ENCODE measurements at regions not wholly inside any gene's neighbourhood (a gene's known extent, or its start where the extent isn't known, plus 50 kb on each side); places are given as distances from the start of the nearest gene placed in this dataset.

- TF ChIP-seq, protein P1, sequence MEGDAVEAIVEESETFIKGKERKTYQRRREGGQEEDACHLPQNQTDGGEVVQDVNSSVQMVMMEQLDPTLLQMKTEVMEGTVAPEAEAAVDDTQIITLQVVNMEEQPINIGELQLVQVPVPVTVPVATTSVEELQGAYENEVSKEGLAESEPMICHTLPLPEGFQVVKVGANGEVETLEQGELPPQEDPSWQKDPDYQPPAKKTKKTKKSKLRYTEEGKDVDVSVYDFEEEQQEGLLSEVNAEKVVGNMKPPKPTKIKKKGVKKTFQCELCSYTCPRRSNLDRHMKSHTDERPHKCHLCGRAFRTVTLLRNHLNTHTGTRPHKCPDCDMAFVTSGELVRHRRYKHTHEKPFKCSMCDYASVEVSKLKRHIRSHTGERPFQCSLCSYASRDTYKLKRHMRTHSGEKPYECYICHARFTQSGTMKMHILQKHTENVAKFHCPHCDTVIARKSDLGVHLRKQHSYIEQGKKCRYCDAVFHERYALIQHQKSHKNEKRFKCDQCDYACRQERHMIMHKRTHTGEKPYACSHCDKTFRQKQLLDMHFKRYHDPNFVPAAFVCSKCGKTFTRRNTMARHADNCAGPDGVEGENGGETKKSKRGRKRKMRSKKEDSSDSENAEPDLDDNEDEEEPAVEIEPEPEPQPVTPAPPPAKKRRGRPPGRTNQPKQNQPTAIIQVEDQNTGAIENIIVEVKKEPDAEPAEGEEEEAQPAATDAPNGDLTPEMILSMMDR (conservative IDR thresholded peaks at IDR 0.05; ENCODE audit: low read depth, low read length): no peak
- TF ChIP-seq EZH2phosphoT487 (IDR thresholded peaks at IDR 0.05; ENCODE audit: borderline replicate concordance, low read length): no peak
- no peak for TF ChIP-seq EZH2 (IDR thresholded peaks at IDR 0.05; ENCODE audit: low read length, unreplicated experiment)
- Histone ChIP-seq H3K9ac (ENCODE audit: low read length) (no peak overlapping the region), H4K20me1 (ENCODE audit: low read length) (no peaks in the 10 kb centered on the region), H3K36me3 (ENCODE audit: low read depth, low read length) (no peaks in the 10 kb centered on the region), H2AFZ (ENCODE audit: low read length) (peak overlapping the region; percentile 12; the same call in 1 of the 2 replicates), H3K27me3 (ENCODE audit: low read length) (peaks cover 31% of the 10 kb centered on the region), H3K79me2 (ENCODE audit: low read length) (no peaks in the 10 kb centered on the region), H3K27ac (ENCODE audit: low read length) (no peak overlapping the region), H3K9me3 (ENCODE audit: low read length) (no peaks in the 10 kb centered on the region), H3K4me2 (ENCODE audit: low read length) (no peak overlapping the region), H3F3A (ENCODE audit: low read length, unreplicated experiment) (no peaks in the 10 kb centered on the region), H3K4me1 (ENCODE audit: insufficient read depth, low read length) (no peaks in the 10 kb centered on the region), H3K9me2 (replicated peaks; ENCODE audit: low read length) (no peaks in the 10 kb centered on the region), H3K4me3 (ENCODE audit: low read length) (no peak overlapping the region)
- DNase-seq: no peak
- intact Hi-C loops (cut with micrococcal nuclease): no loop called here
- no TSS peak for BruUV-seq (replicated peaks)
- CTCF ChIA-PET: no interaction called here
- POLR2A ChIA-PET (ENCODE audit: unreplicated experiment): no interaction called here
- no peak for ATAC-seq
These were observed 261.6 kb downstream of the RPS24 start for GRCh38 chr10:78295242-78295641.

GRCh38 chr10:78296785-78297184 lies 263.1 kb downstream of the RPS24 start:
- no peak for DNase-seq
- Histone ChIP-seq H3K9me2 (replicated peaks; ENCODE audit: low read length) (no peaks in the 10 kb centered on the region), H3K9ac (ENCODE audit: low read length) (no peak overlapping the region), H3K4me3 (ENCODE audit: low read length) (no peak overlapping the region), H3K4me2 (ENCODE audit: low read length) (no peak overlapping the region), H3K36me3 (ENCODE audit: low read depth, low read length) (no peaks in the 10 kb centered on the region), H3K9me3 (ENCODE audit: low read length) (no peaks in the 10 kb centered on the region), H3K27ac (ENCODE audit: low read length) (no peak overlapping the region), H3F3A (ENCODE audit: low read length, unreplicated experiment) (no peaks in the 10 kb centered on the region), H4K20me1 (ENCODE audit: low read length) (no peaks in the 10 kb centered on the region), H2AFZ (ENCODE audit: low read length) (no peak overlapping the region), H3K79me2 (ENCODE audit: low read length) (no peaks in the 10 kb centered on the region), H3K27me3 (ENCODE audit: low read length) (peaks cover 15% of the 10 kb centered on the region), H3K4me1 (ENCODE audit: insufficient read depth, low read length) (no peaks in the 10 kb centered on the region)
- intact Hi-C loops (cut with micrococcal nuclease): no loop called here
- no TSS peak for BruUV-seq (replicated peaks)
- TF ChIP-seq EZH2 (IDR thresholded peaks at IDR 0.05; ENCODE audit: low read length, unreplicated experiment) (no peak), EZH2phosphoT487 (IDR thresholded peaks at IDR 0.05; ENCODE audit: borderline replicate concordance, low read length) (no peak)
- TF ChIP-seq, protein P1 (conservative IDR thresholded peaks at IDR 0.05; ENCODE audit: low read depth, low read length): no peak
- no peak for ATAC-seq
- ChIA-PET CTCF (no interaction called here), POLR2A (ENCODE audit: unreplicated experiment) (no interaction called here)

DNA sequence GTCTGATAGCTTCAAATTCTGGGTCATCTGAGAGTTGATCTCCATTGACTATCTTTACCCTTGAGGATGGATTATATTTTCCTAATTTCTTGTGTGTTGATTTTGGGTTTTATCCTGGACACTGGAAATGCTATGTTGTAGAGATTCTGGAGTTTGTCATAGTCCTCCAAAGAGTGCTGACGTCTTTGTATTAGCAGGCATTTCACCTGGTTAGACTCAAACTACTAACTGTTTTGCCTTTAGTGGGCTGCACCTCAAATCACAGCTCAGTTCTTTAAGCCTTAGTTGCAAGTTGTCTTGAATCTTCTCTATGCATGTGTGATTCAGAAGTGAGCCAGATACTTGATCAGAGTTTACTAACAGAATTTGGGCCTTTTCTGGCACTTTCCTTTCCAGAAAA lies 264.3 kb downstream of the RPS24 start:
- no peak overlapping the region for H3K4me3 ChIP-seq (ENCODE audit: low read length)
- H2AFZ ChIP-seq (ENCODE audit: low read length): no peak overlapping the region
- BruUV-seq (replicated peaks): no TSS peak
- no peaks in the 10 kb centered on the region for H3K79me2 ChIP-seq (ENCODE audit: low read length)
- intact Hi-C loops (cut with micrococcal nuclease): no loop called here
- CTCF ChIA-PET: interaction anchor here (0.6 kb wide), 1 partner anchor 23 kb away, joined by 11 read pairs; no protein-coding TSS in a partner anchor
- H3K9me2 ChIP-seq (replicated peaks; ENCODE audit: low read length): no peaks in the 10 kb centered on the region
- POLR2A ChIA-PET (ENCODE audit: unreplicated experiment): interaction anchor here (0.6 kb wide), 1 partner anchor 165 kb away, joined by 8 read pairs; no protein-coding TSS in a partner anchor
- no peak for DNase-seq
- H3K4me1 ChIP-seq (ENCODE audit: insufficient read depth, low read length): peaks cover 10% of the 10 kb centered on the region
- H4K20me1 ChIP-seq (ENCODE audit: low read length): no peaks in the 10 kb centered on the region
- peaks cover 7% of the 10 kb centered on the region for H3K27me3 ChIP-seq (ENCODE audit: low read length)
- no peaks in the 10 kb centered on the region for H3F3A ChIP-seq (ENCODE audit: low read length, unreplicated experiment)
- no peak overlapping the region for H3K27ac ChIP-seq (ENCODE audit: low read length)
- TF ChIP-seq EZH2phosphoT487 (IDR thresholded peaks at IDR 0.05; ENCODE audit: borderline replicate concordance, low read length) (no peak), EZH2 (IDR thresholded peaks at IDR 0.05; ENCODE audit: low read length, unreplicated experiment) (no peak)
- TF ChIP-seq, protein P1 (conservative IDR thresholded peaks at IDR 0.05; ENCODE audit: low read depth, low read length): no peak
- no peak for ATAC-seq
- no peaks in the 10 kb centered on the region for H3K9me3 ChIP-seq (ENCODE audit: low read length)
- H3K36me3 ChIP-seq (ENCODE audit: low read depth, low read length): no peaks in the 10 kb centered on the region
- no peak overlapping the region for H3K4me2 ChIP-seq (ENCODE audit: low read length)
- no peak overlapping the region for H3K9ac ChIP-seq (ENCODE audit: low read length)

All from PC-3 (cell line).